ENCODE measurements at regions not wholly inside any gene's neighbourhood (a gene's known extent, or its start where the extent isn't known, plus 50 kb on each side); places are given as distances from the start of the nearest gene placed in this dataset.

DNA sequence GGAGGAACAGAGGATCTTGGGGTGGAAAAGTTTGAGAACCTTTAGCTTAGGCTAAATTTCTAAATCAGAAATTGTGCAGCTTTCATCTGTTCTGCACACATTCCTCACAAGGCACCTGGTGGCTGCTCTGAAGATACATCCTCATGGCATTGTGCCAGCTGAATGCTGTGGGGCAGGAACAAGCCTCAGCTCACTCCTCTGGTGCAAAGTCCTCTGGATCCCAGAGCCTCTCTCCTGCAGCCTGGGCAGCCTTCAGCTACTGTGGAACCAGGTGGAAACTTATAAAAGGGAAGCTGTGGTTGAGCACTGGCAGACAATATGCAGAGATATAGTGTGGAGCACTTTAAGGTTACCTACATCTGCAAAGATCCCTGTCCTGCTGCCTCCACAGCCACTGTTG is 72.3 kb downstream of the KCTD12 start:
- Histone ChIP-seq H3K4me2 (no peak overlapping the region), H3K4me1 (no peaks in the 10 kb centered on the region), H3K36me3 (no peaks in the 10 kb centered on the region), H3K4me3 (no peak overlapping the region), H3K9me3 (peaks cover 4% of the 10 kb centered on the region; the same call in 1 of the 2 replicates), H3K27me3 (no peaks in the 10 kb centered on the region), H4K20me1 (no peaks in the 10 kb centered on the region), H3K9ac (no peak overlapping the region), H3K27ac (no peak overlapping the region)
- no peak for TF ChIP-seq Cebpa-rat (IDR thresholded peaks at IDR 0.05)

DNA sequence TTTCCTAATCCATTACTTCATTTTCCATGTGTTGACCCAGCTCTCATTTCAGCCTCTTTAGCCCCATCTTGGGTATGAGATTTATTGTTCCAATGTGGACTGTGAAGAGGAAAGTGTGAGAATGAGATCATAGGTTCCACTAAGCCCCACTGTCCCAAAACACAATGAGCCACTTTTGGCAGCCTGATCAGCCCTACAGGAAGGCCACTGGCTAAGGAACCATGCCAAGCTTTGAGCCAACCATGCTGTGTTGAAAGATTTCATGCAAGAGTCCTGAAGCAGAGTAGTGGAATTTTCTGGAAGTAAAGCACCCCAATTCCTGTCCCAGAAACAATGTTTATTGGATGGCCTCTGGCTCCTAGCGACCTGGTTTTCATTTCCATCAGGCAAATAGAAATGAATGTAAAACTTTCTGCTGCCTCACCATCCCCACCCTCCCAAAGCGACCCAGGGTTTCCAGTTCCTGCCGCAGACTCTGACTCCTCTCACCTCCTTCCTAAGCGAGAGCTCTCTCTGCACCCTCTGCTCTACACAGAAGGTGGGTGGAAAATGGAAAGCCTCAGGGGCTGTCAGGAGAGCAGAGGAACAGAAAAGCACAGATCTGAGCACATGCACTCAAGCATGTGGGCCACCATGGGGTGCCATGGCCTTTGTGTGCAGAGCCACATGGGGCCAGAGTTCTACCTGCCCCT is 73.1 kb downstream of the KCTD12 start:
- TF ChIP-seq Cebpa-rat (IDR thresholded peaks at IDR 0.05) = no peak
- H3K27ac ChIP-seq = no peak overlapping the region
- H3K4me1 ChIP-seq = no peaks in the 10 kb centered on the region
- no peak overlapping the region for H3K4me3 ChIP-seq
- peaks cover 4% of the 10 kb centered on the region; the same call in 1 of the 2 replicates for H3K9me3 ChIP-seq
- H3K9ac ChIP-seq = no peak overlapping the region
- H3K36me3 ChIP-seq = no peaks in the 10 kb centered on the region
- no peak overlapping the region for H3K4me2 ChIP-seq
- H4K20me1 ChIP-seq = no peaks in the 10 kb centered on the region
- no peaks in the 10 kb centered on the region for H3K27me3 ChIP-seq

GRCh38 chr13:76812206-76812897 is 73.9 kb downstream of the KCTD12 start:
- Histone ChIP-seq H3K4me1 (no peaks in the 10 kb centered on the region), H3K36me3 (no peaks in the 10 kb centered on the region), H4K20me1 (no peaks in the 10 kb centered on the region), H3K4me3 (no peak overlapping the region), H3K4me2 (no peak overlapping the region), H3K27me3 (no peaks in the 10 kb centered on the region), H3K9me3 (peaks cover 4% of the 10 kb centered on the region; the same call in 1 of the 2 replicates), H3K27ac (no peak overlapping the region), H3K9ac (no peak overlapping the region)
- no peak for TF ChIP-seq Cebpa-rat (IDR thresholded peaks at IDR 0.05)

GRCh38 chr13:76809389-76809788 is 76.8 kb downstream of the KCTD12 start:
- Histone ChIP-seq H3K9me3 (peaks cover 4% of the 10 kb centered on the region; the same call in 1 of the 2 replicates), H3K27me3 (no peaks in the 10 kb centered on the region)
- no peak for TF ChIP-seq Cebpa-rat (IDR thresholded peaks at IDR 0.05)

DNA sequence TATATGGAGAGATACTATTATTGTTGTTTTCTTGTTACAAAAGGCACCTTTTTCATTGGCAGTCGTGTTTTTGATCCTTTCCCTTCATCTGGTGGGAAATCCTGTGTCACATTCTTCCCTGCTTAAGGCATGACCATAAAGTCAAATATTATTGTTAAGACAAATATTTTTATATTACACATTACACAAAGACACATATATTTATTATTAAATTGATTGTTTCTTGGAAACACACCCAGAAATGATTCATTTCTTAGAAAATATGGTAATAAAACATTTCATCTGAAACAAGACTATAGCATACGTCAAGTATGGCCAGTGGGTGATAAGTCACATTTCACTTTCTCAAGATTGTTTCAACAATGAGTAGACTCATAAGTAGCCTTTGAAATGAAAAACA is 77.3 kb downstream of the KCTD12 start:
- Histone ChIP-seq H3K36me3 (no peaks in the 10 kb centered on the region), H3K4me3 (no peak overlapping the region), H3K27me3 (no peaks in the 10 kb centered on the region), H4K20me1 (no peaks in the 10 kb centered on the region), H3K9ac (no peak overlapping the region), H3K27ac (no peak overlapping the region), H3K4me2 (no peak overlapping the region), H3K9me3 (peaks cover 4% of the 10 kb centered on the region; the same call in 1 of the 2 replicates), H3K4me1 (no peaks in the 10 kb centered on the region)
- no peak for TF ChIP-seq Cebpa-rat (IDR thresholded peaks at IDR 0.05)

More at GRCh38 chr13:76809389-76809788, 76.8 kb downstream of the KCTD12 start:
- Histone ChIP-seq H3K36me3 (no peaks in the 10 kb centered on the region), H3K4me3 (no peak overlapping the region), H3K4me2 (no peak overlapping the region), H3K9ac (no peak overlapping the region), H4K20me1 (no peaks in the 10 kb centered on the region), H3K4me1 (no peaks in the 10 kb centered on the region), H3K27ac (no peak overlapping the region)

GRCh38 chr13:76804801-76805200 is 81.4 kb downstream of the KCTD12 start:
- no peaks in the 10 kb centered on the region for H4K20me1 ChIP-seq
- no peak overlapping the region for H3K9ac ChIP-seq
- no peak overlapping the region for H3K4me2 ChIP-seq
- H3K4me1 ChIP-seq = no peaks in the 10 kb centered on the region
- no peaks in the 10 kb centered on the region for H3K27me3 ChIP-seq
- no peaks in the 10 kb centered on the region for H3K36me3 ChIP-seq
- H3K4me3 ChIP-seq = no peak overlapping the region
- H3K27ac ChIP-seq = no peak overlapping the region
- TF ChIP-seq Cebpa-rat (IDR thresholded peaks at IDR 0.05) = no peak
- H3K9me3 ChIP-seq = no peaks in the 10 kb centered on the region

- no peaks in the 10 kb centered on the region for H3K36me3 ChIP-seq
- no peak overlapping the region for H3K27ac ChIP-seq
- no peaks in the 10 kb centered on the region for H3K27me3 ChIP-seq
- H3K4me1 ChIP-seq = no peaks in the 10 kb centered on the region
- no peak overlapping the region for H3K4me3 ChIP-seq
- no peaks in the 10 kb centered on the region for H3K9me3 ChIP-seq
- no peaks in the 10 kb centered on the region for H4K20me1 ChIP-seq
- no peak for TF ChIP-seq Cebpa-rat (IDR thresholded peaks at IDR 0.05)
- H3K9ac ChIP-seq = no peak overlapping the region
- H3K4me2 ChIP-seq = no peak overlapping the region
Observed at GRCh38 chr13:76803831-76804230, 82.4 kb downstream of the KCTD12 start.

GRCh38 chr13:76800943-76801342 is 85.3 kb downstream of the KCTD12 start:
- Histone ChIP-seq H3K4me1 (no peaks in the 10 kb centered on the region), H3K36me3 (no peaks in the 10 kb centered on the region), H3K9me3 (no peaks in the 10 kb centered on the region), H3K9ac (no peak overlapping the region), H3K27ac (no peak overlapping the region), H4K20me1 (no peaks in the 10 kb centered on the region), H3K4me3 (no peak overlapping the region), H3K27me3 (no peaks in the 10 kb centered on the region), H3K4me2 (no peak overlapping the region)
- TF ChIP-seq Cebpa-rat (IDR thresholded peaks at IDR 0.05) = no peak

DNA sequence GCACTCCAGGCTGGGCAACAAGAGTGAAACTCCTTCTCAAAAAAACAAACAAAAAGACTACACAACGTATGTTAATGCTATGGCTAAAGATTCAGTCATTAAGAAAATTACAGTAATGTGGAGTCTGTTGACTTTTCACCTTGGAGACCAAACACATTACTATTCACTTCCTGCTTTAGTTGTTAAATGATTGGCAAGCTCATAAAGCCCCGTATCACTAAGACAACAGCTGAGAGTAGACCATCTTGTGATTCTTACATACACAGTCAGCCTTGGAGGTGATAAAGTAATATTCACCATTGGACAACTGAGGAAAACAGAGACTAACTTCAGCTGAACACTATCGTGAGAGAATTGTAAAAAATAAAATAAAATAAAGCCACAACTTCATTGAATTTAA is 86.5 kb downstream of the KCTD12 start:
- H3K27ac ChIP-seq = no peak overlapping the region
- no peak for TF ChIP-seq Cebpa-rat (IDR thresholded peaks at IDR 0.05)
- H3K36me3 ChIP-seq = no peaks in the 10 kb centered on the region
- H3K4me2 ChIP-seq = no peak overlapping the region
- H3K27me3 ChIP-seq = no peaks in the 10 kb centered on the region
- no peaks in the 10 kb centered on the region for H3K9me3 ChIP-seq
- no peak overlapping the region for H3K9ac ChIP-seq
- H3K4me3 ChIP-seq = no peak overlapping the region
- H3K4me1 ChIP-seq = no peaks in the 10 kb centered on the region
- H4K20me1 ChIP-seq = no peaks in the 10 kb centered on the region

- no peaks in the 10 kb centered on the region for H3K36me3 ChIP-seq
- no peak overlapping the region for H3K9ac ChIP-seq
- no peak for TF ChIP-seq Cebpa-rat (IDR thresholded peaks at IDR 0.05)
- no peak overlapping the region for H3K4me3 ChIP-seq
- H3K4me2 ChIP-seq = no peak overlapping the region
- H3K9me3 ChIP-seq = no peaks in the 10 kb centered on the region
- H3K27ac ChIP-seq = no peak overlapping the region
- H3K4me1 ChIP-seq = no peaks in the 10 kb centered on the region
- no peaks in the 10 kb centered on the region for H3K27me3 ChIP-seq
- no peaks in the 10 kb centered on the region for H4K20me1 ChIP-seq
Observed at GRCh38 chr13:76798037-76798436, 88.2 kb downstream of the KCTD12 start.

All from BLaER1 (cell line).